SH-SY5Y (cell line): ENCODE measurements at regions not wholly inside any gene's neighbourhood (a gene's known extent, or its start where the extent isn't known, plus 50 kb on each side); places are given as distances from the start of the nearest gene placed in this dataset.

ENCODE experiments used
- GATA2 ChIP-seq: IDR thresholded peaks from 2 replicates; pipeline ENCODE4 v1.6.1; 2011; ENCODE audit warnings: mild to moderate bottlenecking, low read depth, low read length
- GATA3 ChIP-seq: IDR thresholded peaks from 2 replicates; pipeline ENCODE4 v1.6.1; 2011; ENCODE audit warnings: low read depth, mild to moderate bottlenecking, low read length, moderate library complexity

DNA sequence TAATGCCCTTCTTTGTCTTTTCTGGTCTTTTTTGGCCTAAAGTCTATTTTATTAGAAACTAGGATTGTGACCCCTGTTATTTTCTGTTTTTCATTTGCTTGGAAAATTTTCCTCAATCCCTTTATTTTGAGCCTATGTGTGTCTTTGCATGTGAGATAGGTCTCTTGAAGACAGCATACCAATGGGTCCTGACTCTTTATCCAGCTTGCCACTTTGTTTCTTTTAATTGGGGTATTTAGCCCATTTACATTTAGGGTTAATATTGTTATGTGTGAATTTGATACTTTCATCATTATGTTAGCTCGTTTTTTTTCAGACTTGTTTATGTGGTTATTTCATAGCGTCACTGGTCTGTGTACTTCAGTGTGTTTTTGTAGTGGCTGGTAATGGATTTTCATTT lies 682.6 kb downstream of the JRKL start:
- TF ChIP-seq GATA2 (no peak), GATA3 (no peak)
